Osteoblast (primary cell): ENCODE measurements at regions not wholly inside any gene's neighbourhood (a gene's known extent, or its start where the extent isn't known, plus 50 kb on each side); places are given as distances from the start of the nearest gene placed in this dataset.

Source experiments
- DNase-seq: peaks from one replicate; pipeline ENCODE4 v3.0.0; 2011; ENCODE audit warnings: low spot score, mixed read lengths; ENCODE audit not compliant: insufficient read length; ENCODE audit errors: missing footprints
- H2AFZ ChIP-seq: 2 replicates; pipeline ENCODE4 v1.6.0; 2011; ENCODE audit warnings: mild to moderate bottlenecking, low read length
- H3K27ac ChIP-seq: 2 replicates; pipeline ENCODE4 v1.5.1; 2011; ENCODE audit warnings: mild to moderate bottlenecking, low read depth, low read length, moderate library complexity
- H3K27me3 ChIP-seq: 2 replicates; pipeline ENCODE4 v1.6.0; 2012; ENCODE audit warnings: mild to moderate bottlenecking, control low read depth, inconsistent platforms, low read length, moderate library complexity; ENCODE audit not compliant: insufficient read depth
- H3K36me3 ChIP-seq: 2 replicates; pipeline ENCODE4 v1.5.1; 2011; ENCODE audit warnings: mild to moderate bottlenecking, low read length, control low read depth, moderate library complexity; ENCODE audit not compliant: insufficient read depth
- H3K4me1 ChIP-seq: 2 replicates; pipeline ENCODE4 v1.5.1; 2011; ENCODE audit warnings: mild to moderate bottlenecking, low read length, control low read depth, moderate library complexity; ENCODE audit not compliant: insufficient read depth
- H3K4me2 ChIP-seq: 2 replicates; pipeline ENCODE4 v1.6.0; 2011; ENCODE audit warnings: mild to moderate bottlenecking, low read length; ENCODE audit not compliant: insufficient read depth
- H3K4me3 ChIP-seq: fragments of 200-600 bp; sonication (generic); 3 replicates; pipeline ENCODE4 v1.5.1; 2012; ENCODE audit warnings: mild to moderate bottlenecking, low read length, inconsistent platforms; ENCODE audit not compliant: insufficient read depth
- H3K79me2 ChIP-seq: 2 replicates; pipeline ENCODE4 v1.6.0; 2012; ENCODE audit warnings: mild to moderate bottlenecking, low read length, control low read depth, inconsistent platforms; ENCODE audit not compliant: insufficient read depth
- H3K9me3 ChIP-seq: 2 replicates; pipeline ENCODE4 v1.5.1; 2011; ENCODE audit warnings: low read depth, low read length, control low read depth
- H4K20me1 ChIP-seq: 2 replicates; pipeline ENCODE4 v1.6.0; 2012; ENCODE audit warnings: mild to moderate bottlenecking, low read length, control low read depth; ENCODE audit not compliant: insufficient read depth
- TF ChIP-seq, protein P1 (sequence below): IDR thresholded peaks from 2 replicates; pipeline ENCODE4 v1.5.1; 2011; ENCODE audit warnings: mild to moderate bottlenecking, low read depth, low read length, moderate library complexity; ENCODE audit errors: extremely low read depth

DNA sequence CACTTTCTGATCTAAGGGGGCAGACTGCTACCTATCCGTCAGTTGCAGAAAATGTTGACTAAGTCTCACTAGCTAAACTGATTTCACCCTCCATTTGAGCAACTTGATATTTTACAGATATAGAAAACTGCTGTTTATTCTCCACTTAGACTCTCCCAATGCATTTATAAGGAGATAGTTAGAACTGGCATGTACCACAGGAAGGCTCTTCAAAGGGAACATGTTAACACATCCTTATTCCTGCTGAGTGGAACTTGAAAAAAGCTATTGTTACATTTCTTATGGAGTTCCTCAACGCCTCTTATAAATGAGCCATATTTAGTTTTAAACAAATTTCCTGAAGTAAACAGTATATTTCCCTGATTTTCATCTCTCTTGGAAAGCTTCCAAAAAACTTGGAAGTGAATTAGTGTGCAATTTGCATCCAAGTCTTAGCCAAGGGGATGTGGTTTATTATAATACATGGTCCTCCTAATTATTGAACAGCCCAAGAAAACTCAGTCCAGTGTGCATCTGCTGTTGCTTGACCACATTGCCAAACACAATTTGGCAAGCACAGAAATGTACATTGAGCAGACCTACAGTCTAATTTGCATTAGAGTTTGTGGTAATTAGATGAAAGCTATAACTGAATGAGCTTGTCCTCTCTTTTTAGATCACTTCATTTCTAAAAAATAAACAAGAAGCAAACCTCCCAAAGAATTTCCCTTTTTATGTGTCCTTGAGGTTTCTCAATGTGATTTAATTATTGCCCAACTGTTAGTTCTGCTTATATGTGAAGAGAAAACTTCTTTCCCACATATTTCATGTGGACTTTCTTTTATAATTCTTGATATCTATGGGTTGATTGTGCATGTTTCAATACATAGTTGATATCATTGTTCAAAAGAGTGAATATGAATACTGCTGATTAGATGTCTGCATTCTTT lies 72.6 kb upstream of the DPH6 start:
- no peak overlapping the region for H3K27ac ChIP-seq
- no peaks in the 10 kb centered on the region for H3K36me3 ChIP-seq
- no peak for DNase-seq
- no peak overlapping the region for H2AFZ ChIP-seq
- H4K20me1 ChIP-seq, result no peaks in the 10 kb centered on the region
- no peak overlapping the region for H3K4me3 ChIP-seq
- no peaks in the 10 kb centered on the region for H3K79me2 ChIP-seq
- H3K9me3 ChIP-seq, result no peaks in the 10 kb centered on the region
- H3K4me1 ChIP-seq, result no peaks in the 10 kb centered on the region
- H3K4me2 ChIP-seq, result no peak overlapping the region
- TF ChIP-seq, protein P1, sequence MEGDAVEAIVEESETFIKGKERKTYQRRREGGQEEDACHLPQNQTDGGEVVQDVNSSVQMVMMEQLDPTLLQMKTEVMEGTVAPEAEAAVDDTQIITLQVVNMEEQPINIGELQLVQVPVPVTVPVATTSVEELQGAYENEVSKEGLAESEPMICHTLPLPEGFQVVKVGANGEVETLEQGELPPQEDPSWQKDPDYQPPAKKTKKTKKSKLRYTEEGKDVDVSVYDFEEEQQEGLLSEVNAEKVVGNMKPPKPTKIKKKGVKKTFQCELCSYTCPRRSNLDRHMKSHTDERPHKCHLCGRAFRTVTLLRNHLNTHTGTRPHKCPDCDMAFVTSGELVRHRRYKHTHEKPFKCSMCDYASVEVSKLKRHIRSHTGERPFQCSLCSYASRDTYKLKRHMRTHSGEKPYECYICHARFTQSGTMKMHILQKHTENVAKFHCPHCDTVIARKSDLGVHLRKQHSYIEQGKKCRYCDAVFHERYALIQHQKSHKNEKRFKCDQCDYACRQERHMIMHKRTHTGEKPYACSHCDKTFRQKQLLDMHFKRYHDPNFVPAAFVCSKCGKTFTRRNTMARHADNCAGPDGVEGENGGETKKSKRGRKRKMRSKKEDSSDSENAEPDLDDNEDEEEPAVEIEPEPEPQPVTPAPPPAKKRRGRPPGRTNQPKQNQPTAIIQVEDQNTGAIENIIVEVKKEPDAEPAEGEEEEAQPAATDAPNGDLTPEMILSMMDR, result no peak
- no peaks in the 10 kb centered on the region for H3K27me3 ChIP-seq

- TF ChIP-seq, protein P1, result no peak
- Histone ChIP-seq H3K36me3 (no peaks in the 10 kb centered on the region), H3K27me3 (no peaks in the 10 kb centered on the region), H3K4me2 (no peak overlapping the region), H4K20me1 (no peaks in the 10 kb centered on the region), H3K4me1 (peaks cover 28% of the 10 kb centered on the region), H3K4me3 (no peak overlapping the region), H3K79me2 (no peaks in the 10 kb centered on the region), H3K27ac (no peak overlapping the region), H2AFZ (no peak overlapping the region), H3K9me3 (no peaks in the 10 kb centered on the region)
- no peak for DNase-seq
These were observed 76.8 kb upstream of the DPH6 start for GRCh38 chr15:35622641-35623340.

- TF ChIP-seq, protein P1, result no peak
- H3K9me3 ChIP-seq, result no peaks in the 10 kb centered on the region
- no peak overlapping the region for H3K4me3 ChIP-seq
- no peaks in the 10 kb centered on the region for H3K36me3 ChIP-seq
- H4K20me1 ChIP-seq, result no peaks in the 10 kb centered on the region
- H3K4me1 ChIP-seq, result peaks cover 28% of the 10 kb centered on the region
- no peak overlapping the region for H2AFZ ChIP-seq
- H3K27ac ChIP-seq, result peak overlapping the region; percentile 12
- peak overlapping the region; percentile 64 for H3K4me2 ChIP-seq
- H3K27me3 ChIP-seq, result no peaks in the 10 kb centered on the region
- peak; percentile 31 for DNase-seq
- no peaks in the 10 kb centered on the region for H3K79me2 ChIP-seq
These were observed 78.9 kb upstream of the DPH6 start for GRCh38 chr15:35624881-35625280.
